GM19468 (cell line): ENCODE measurements at regions not wholly inside any gene's neighbourhood (a gene's known extent, or its start where the extent isn't known, plus 50 kb on each side); places are given as distances from the start of the nearest gene placed in this dataset.

Source experiments
- ATAC-seq: cut with Tn5 transposase; IDR thresholded peaks from one replicate; pipeline ENCODE4 v1.9.1; 2021; ENCODE audit warnings: mild to moderate bottlenecking, moderate library complexity, moderate number of reproducible peaks; ENCODE audit not compliant: unreplicated experiment; ENCODE audit errors: extremely low read depth

DNA sequence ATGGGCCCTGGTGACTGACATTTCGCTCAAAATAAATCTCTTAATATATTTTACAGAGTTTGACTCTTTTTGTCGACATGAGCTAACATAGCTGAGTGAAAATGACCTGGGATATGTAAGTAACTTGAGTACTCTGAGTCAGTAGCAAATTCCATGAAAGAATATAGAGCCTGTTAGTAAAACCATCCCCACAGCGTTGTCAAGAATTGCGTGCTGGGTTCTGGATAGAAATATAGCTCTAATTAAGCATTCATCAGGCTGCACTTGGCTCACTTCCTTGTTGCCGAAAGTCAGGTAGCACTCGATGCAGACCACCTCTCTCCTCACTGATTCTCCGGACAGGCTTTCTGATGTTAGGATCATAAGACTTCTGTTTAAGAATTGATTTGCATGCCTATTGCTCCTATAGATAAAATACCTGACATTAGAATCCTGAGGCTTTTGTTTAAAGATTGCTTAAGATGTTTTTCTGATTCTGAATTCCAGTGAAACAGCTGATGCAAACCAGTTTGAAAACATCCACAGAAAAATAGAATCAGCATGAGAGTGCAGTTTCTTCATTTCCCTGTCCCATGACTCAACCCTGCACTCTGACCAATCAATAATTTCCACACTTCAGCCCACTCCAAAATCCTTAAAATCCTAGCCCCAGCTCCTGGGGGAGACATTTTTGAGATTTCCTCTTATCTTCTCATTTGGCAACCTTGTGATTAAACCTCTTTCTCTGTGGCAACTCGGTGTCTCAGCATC lies 310.6 kb downstream of the DIRAS2 start:
- no peak for ATAC-seq

DNA sequence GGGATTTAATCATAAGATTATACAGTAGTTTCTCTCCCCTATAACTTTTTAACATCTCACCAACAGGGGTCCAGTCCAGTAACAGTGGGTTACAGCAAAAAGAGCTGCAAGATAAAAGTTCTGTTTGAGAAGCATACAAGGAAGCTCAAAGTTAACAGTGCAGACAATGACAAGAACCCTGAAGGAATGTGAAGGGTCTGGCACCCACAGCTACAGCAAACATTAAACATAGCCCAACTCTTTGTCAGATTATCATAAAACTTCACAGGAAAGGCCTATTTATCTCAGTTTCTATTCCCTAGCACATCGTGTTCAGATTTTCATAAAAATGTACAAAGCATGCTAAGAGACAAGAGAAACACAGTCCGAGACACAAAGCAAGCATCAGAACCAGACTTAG lies 309.4 kb downstream of the DIRAS2 start:
- no peak for ATAC-seq

GRCh38 chr9:90340421-90340820 lies 302.2 kb downstream of the DIRAS2 start:
- ATAC-seq: no peak

GRCh38 chr9:90342607-90343006 lies 300.0 kb downstream of the DIRAS2 start:
- ATAC-seq: no peak

DNA sequence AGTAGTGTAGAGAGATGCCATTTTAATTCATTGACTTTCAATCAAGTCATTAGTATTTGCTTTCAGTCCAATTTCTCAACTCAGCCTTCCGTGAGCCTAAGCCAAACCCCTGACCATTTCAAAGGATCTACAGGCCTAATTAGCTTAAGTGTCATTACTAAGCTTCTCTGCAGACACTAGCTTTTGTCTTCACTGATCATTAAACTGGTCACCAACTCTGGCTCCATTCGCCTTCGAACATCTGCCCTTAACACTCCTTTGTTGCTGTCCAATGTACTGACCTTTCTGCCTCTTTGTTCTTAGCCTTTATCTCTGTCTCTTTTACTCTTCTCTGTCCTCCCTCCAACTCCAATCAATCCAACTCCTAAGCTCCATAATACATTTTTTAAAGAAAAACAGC lies 299.3 kb downstream of the DIRAS2 start:
- ATAC-seq: no peak

DNA sequence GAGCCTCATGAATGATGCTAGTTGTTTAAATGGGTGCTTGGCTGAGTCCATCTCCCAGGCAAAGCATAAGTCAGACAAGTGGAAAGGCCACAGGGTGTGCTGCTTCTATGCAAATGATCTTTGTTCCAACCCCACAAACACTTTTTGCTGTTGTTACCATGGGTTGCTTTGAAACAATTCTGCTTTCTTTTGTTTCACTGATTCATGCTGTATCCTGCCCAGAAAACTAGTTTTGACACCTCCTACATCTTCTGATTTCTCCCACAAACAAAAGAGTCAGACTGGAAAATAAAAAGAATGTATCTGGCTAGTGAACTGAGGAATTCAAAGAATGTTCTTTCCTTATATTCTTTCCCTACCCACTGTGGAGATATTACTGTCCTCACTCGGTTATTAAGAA lies 298.6 kb downstream of the DIRAS2 start:
- ATAC-seq: no peak

DNA sequence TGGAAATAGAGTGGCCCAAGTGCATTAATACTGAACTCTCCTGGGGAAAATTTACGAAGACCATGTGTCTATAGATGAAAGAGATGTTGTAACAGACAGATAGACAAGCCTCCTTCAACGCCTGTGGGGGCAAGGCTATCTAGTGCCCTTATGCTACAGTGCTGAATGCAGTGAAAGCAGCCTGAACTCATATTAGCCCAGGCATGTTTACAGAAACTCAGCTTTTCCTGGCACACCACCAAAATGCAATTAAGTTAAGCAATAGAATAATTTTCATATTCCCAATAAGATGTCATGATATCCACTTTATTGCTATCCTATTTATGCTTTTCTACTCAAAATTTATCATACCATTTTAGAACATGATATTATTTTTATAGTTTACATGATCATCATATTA lies 277.0 kb downstream of the DIRAS2 start:
- no peak for ATAC-seq

DNA sequence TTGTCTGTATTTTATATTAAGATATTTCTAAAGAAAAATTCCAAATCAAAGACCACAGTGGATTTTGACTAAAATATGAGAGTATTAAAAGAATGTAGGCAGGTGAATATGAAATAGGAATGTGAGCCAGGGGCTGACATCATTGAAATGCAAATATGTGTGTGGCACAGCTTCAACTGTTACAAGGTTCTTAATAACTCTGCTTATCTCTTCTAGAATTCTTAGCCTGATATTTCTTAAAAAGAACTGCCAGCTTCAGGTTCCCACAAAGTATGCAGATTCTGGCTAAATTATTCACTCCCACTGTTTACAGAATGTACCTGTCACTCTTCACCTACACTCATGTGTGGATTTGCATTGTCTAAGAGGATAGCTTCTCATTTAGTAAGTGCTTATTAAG lies 274.4 kb downstream of the DIRAS2 start:
- ATAC-seq: no peak

GRCh38 chr9:90368928-90369327 lies 273.7 kb downstream of the DIRAS2 start:
- ATAC-seq: no peak

- ATAC-seq: no peak
Observed at GRCh38 chr9:90379771-90380170, 262.9 kb downstream of the DIRAS2 start.

GRCh38 chr9:90385146-90385545 lies 257.5 kb downstream of the DIRAS2 start:
- ATAC-seq: no peak

DNA sequence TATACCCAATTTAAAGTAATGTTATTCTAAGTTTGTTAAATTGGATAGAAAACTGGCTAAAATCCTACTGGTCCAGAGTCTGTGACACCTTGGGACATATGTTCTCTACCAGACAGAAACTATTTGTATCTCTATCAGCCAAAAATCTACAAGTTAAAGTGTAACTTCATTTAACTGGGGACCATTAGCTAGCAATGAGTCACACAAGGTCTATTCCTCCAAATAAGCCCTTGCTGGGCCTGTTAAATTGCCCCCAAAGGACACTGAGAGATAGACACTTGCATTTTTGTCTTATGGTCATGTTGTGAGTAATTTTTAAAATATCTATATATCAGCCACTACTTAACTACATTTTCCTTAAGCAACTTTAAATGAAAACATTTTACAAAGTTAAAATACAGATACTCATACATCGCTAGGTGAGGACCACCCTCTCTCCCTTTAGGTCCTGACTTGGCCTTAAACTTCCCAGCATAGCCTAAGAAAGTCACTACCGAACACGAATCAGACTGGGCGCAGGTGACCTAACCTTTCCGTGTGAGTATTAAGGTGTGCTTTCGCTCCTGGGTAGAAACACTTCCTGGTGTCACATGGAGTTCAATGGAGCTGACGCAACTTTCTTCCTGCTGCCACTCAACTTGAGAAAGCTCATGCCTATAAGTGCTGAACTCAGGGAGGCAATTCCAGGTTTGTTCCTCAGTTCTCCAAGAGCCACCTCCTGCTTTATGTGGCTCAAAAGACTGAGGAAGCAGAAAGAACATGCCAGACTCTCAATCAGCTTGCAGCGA lies 249.1 kb downstream of the DIRAS2 start:
- ATAC-seq: no peak

GRCh38 chr9:90394871-90395270 lies 247.8 kb downstream of the DIRAS2 start:
- no peak for ATAC-seq

DNA sequence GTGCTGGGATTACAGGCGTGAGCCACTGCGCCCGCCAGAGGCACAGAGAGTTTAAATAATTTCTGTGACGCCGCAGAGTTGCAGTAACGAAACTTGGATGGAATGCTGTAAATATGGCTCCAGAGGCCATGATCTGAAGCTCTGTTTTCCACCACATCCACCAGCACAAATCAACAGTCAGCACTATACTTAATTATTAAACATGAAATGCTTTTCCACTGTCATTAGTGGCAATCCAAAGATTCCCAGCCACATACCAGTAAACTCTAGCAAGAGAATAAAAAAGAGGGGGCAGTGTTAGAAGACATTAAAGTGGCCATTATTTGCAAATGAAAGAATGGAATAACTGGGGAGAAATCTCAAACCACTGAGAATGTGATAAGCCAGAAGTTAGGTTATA lies 242.5 kb downstream of the DIRAS2 start:
- ATAC-seq: no peak

- ATAC-seq: no peak
Observed at GRCh38 chr9:90408659-90409058, 234.0 kb downstream of the DIRAS2 start.

GRCh38 chr9:90419221-90419851 lies 223.3 kb downstream of the DIRAS2 start:
- ATAC-seq: no peak

DNA sequence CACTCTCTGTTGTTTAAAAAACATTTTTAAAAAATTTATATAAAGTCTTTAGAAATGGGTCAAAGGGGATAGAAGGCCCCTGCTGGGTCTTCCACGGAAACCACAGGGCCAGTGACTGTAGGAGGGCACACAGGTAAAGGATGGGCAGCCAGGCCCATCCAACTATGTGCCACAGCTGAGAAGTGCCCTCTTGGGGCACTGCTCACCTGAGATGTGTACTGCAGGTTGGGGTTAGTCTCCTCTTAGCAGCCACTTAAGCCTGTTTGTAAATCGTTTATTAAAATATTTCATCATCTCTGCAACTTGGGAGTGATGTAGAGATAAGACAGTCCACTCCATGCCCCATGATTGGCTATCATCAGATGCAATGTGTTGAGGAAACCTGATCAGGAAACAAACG lies 222.4 kb downstream of the DIRAS2 start:
- no peak for ATAC-seq

- no peak for ATAC-seq
Observed at GRCh38 chr9:90420768-90421513, 221.7 kb downstream of the DIRAS2 start.

GRCh38 chr9:90421786-90422185 lies 220.8 kb downstream of the DIRAS2 start:
- no peak for ATAC-seq

- ATAC-seq: no peak
Observed at GRCh38 chr9:90423661-90424193, 218.9 kb downstream of the DIRAS2 start.
